ENCODE measurements at regions not wholly inside any gene's neighbourhood (a gene's known extent, or its start where the extent isn't known, plus 50 kb on each side); places are given as distances from the start of the nearest gene placed in this dataset.

DNA sequence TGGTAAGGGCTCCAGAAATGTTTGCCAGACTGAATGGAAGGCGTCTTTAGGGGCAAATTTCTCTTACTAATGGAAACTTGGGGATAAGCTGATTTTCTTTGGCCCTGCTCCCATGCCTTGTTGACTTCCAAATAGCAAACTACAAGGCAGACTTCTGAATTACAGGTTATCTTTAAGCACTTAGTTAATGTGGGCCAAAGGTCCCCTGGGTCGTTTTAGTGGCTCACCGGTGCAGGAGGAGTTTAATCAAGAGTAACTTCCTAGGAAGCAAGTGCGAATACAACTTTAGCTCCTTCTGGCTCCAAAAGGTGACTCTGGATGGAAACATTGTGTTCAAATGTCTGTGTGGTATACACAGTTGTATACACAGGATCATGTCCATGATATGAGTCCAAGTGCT, 323.6 kb downstream of the SLITRK2 start:
- TF ChIP-seq, protein P1, sequence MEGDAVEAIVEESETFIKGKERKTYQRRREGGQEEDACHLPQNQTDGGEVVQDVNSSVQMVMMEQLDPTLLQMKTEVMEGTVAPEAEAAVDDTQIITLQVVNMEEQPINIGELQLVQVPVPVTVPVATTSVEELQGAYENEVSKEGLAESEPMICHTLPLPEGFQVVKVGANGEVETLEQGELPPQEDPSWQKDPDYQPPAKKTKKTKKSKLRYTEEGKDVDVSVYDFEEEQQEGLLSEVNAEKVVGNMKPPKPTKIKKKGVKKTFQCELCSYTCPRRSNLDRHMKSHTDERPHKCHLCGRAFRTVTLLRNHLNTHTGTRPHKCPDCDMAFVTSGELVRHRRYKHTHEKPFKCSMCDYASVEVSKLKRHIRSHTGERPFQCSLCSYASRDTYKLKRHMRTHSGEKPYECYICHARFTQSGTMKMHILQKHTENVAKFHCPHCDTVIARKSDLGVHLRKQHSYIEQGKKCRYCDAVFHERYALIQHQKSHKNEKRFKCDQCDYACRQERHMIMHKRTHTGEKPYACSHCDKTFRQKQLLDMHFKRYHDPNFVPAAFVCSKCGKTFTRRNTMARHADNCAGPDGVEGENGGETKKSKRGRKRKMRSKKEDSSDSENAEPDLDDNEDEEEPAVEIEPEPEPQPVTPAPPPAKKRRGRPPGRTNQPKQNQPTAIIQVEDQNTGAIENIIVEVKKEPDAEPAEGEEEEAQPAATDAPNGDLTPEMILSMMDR (conservative IDR thresholded peaks at IDR 0.05; ENCODE audit: low read depth, low read length) = no peak
- no peak for TF ChIP-seq EZH2phosphoT487 (IDR thresholded peaks at IDR 0.05; ENCODE audit: borderline replicate concordance, low read length)
